Smooth muscle cell (in vitro differentiated cells): ENCODE measurements at regions not wholly inside any gene's neighbourhood (a gene's known extent, or its start where the extent isn't known, plus 50 kb on each side); places are given as distances from the start of the nearest gene placed in this dataset.

Experiments
- DNase-seq: peaks from one replicate; lab custom pipeline; 2025; ENCODE audit not compliant: unreplicated experiment; lab: John Stamatoyannopoulos, UW
- H2AFZ ChIP-seq: fragments of 200-600 bp; sonication (generic); 2 replicates; pipeline ENCODE4 v1.6.0; 2016; ENCODE audit warnings: antibody characterized with exemption, low read depth, mild to moderate bottlenecking
- H3F3A ChIP-seq: fragments of 200-600 bp; sonication (generic); 2 replicates; pipeline ENCODE4 v1.6.0; 2017; ENCODE audit warnings: antibody characterized with exemption, low read depth
- H3K27ac ChIP-seq: fragments of 200-600 bp; sonication (generic); 2 replicates; pipeline ENCODE4 v1.5.1; 2016; ENCODE audit warnings: low read depth, mild to moderate bottlenecking
- H3K27me3 ChIP-seq: fragments of 200-600 bp; sonication (generic); 2 replicates; pipeline ENCODE4 v1.6.1; 2016; ENCODE audit warnings: low read depth, mild to moderate bottlenecking
- H3K36me3 ChIP-seq: fragments of 200-600 bp; sonication (generic); 2 replicates; pipeline ENCODE4 v1.5.1; 2016; ENCODE audit warnings: low read depth
- H3K4me1 ChIP-seq: fragments of 200-600 bp; sonication (generic); 2 replicates; pipeline ENCODE4 v1.5.1; 2016; ENCODE audit warnings: low read depth
- H3K4me2 ChIP-seq: fragments of 200-600 bp; sonication (generic); 2 replicates; pipeline ENCODE4 v1.6.0; 2016; ENCODE audit warnings: mild to moderate bottlenecking
- H3K4me3 ChIP-seq: fragments of 200-600 bp; sonication (generic); 2 replicates; pipeline ENCODE4 v1.5.1; 2016; ENCODE audit warnings: mild to moderate bottlenecking
- H3K79me2 ChIP-seq: fragments of 200-600 bp; sonication (generic); 2 replicates; pipeline ENCODE4 v1.6.0; 2016; ENCODE audit warnings: low read depth, mild to moderate bottlenecking
- H3K9ac ChIP-seq: fragments of 200-600 bp; sonication (generic); 2 replicates; pipeline ENCODE4 v1.6.0; 2016; ENCODE audit warnings: low read depth
- H3K9me3 ChIP-seq: fragments of 200-600 bp; sonication (generic); replicated peaks from 2 replicates; pipeline ENCODE4 v1.5.1; 2016; ENCODE audit warnings: low read depth
- H4K20me1 ChIP-seq: fragments of 200-600 bp; sonication (generic); 2 replicates; pipeline ENCODE4 v1.6.0; 2016; ENCODE audit warnings: low read depth
- WGBS: methylation state at CpG from one replicate; pipeline ENCODE4 v1.1.7; 2016; ENCODE audit warnings: low lambda C conversion rate; 5-methylcytosine and 5-hydroxymethylcytosine counted together
- TF ChIP-seq, protein P1 (sequence below): fragments of 200-600 bp; sonication (generic); IDR thresholded peaks from 2 replicates; pipeline ENCODE4 v1.5.1; 2017; ENCODE audit warnings: borderline replicate concordance, mild to moderate bottlenecking, antibody characterized with exemption; ENCODE audit not compliant: insufficient read depth, poor library complexity, severe bottlenecking

DNA sequence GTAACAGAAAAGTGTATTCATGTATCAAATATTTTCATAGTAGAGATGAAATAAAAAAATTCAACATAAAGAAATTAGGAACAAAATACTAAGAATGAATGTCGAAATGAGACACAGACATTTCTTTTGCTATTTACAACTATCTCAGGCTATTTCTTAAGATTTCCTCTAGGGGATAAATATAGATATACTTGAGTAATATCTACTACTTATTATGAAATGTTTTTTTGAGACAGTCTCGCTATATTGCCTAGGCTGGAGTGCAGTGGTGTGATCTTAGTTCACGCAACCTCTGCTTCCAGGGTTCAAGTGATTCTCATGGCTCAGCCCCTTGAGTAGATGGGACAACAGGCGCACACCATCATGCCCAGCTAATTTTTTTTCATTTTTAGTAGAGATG, 326.1 kb downstream of the RNF144A start:
- Histone ChIP-seq H3K9me3 (no peaks in the 10 kb centered on the region), H3K4me1 (no peaks in the 10 kb centered on the region), H3K36me3 (no peaks in the 10 kb centered on the region), H3K79me2 (no peaks in the 10 kb centered on the region), H2AFZ (no peak overlapping the region), H3K9ac (no peak overlapping the region), H3K4me2 (no peak overlapping the region), H4K20me1 (no peaks in the 10 kb centered on the region), H3F3A (no peaks in the 10 kb centered on the region), H3K27me3 (no peaks in the 10 kb centered on the region), H3K4me3 (no peak overlapping the region), H3K27ac (no peak overlapping the region)
- DNase-seq, result no peak
- WGBS, result 82% methylated on average over 4 of the region's 4 CpGs
- TF ChIP-seq, protein P1, sequence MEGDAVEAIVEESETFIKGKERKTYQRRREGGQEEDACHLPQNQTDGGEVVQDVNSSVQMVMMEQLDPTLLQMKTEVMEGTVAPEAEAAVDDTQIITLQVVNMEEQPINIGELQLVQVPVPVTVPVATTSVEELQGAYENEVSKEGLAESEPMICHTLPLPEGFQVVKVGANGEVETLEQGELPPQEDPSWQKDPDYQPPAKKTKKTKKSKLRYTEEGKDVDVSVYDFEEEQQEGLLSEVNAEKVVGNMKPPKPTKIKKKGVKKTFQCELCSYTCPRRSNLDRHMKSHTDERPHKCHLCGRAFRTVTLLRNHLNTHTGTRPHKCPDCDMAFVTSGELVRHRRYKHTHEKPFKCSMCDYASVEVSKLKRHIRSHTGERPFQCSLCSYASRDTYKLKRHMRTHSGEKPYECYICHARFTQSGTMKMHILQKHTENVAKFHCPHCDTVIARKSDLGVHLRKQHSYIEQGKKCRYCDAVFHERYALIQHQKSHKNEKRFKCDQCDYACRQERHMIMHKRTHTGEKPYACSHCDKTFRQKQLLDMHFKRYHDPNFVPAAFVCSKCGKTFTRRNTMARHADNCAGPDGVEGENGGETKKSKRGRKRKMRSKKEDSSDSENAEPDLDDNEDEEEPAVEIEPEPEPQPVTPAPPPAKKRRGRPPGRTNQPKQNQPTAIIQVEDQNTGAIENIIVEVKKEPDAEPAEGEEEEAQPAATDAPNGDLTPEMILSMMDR, result no peak

DNA sequence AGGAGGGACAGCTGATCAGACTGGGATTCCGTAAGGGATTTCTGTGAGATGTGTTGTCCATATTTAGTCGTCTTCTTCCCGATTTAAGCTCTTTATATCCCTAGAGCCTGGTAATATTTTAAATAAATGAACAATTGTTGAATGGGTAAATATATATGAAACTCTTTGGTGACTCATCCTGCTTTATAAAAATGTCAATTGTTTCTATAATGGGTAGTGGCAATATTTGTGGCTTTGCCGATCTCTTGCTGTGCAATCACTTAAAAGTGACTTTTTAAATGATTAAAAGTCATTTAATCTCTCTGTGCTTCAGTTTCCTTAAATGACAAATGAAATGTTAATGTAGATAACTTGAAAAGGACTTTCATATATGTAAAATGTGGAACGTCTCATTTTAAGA, 339.2 kb downstream of the RNF144A start:
- Histone ChIP-seq H4K20me1 (no peaks in the 10 kb centered on the region), H3K9ac (no peak overlapping the region), H3K27me3 (no peaks in the 10 kb centered on the region), H3K4me1 (no peaks in the 10 kb centered on the region), H3F3A (no peaks in the 10 kb centered on the region), H3K4me2 (no peak overlapping the region), H2AFZ (no peak overlapping the region), H3K36me3 (no peaks in the 10 kb centered on the region), H3K27ac (no peak overlapping the region), H3K9me3 (no peaks in the 10 kb centered on the region), H3K79me2 (no peaks in the 10 kb centered on the region), H3K4me3 (no peak overlapping the region)
- TF ChIP-seq, protein P1, result no peak
- DNase-seq, result no peak
- WGBS, result 90% methylated on average over 5 of the region's 5 CpGs

DNA sequence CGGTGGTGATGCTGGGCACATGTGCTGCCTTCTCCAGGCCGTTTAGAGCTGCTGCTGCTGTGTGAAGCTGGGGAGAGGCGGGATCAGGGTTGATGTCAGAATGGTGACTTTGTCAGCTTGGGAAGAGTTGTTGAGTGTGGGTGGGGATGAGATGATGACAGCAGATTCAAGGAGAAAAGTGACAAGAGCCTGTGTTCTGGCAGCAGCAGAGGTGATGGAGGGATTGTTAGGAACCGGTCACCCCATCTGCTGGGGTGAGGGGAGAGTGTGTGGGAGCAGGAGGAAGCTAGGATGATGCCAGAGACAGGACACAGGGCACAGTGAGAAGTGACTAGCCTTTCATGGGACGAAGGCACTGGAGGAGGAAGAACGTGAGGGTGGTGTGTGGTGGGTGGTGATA, 345.5 kb downstream of the RNF144A start:
- Histone ChIP-seq H3K27ac (no peak overlapping the region), H3K4me1 (no peaks in the 10 kb centered on the region), H3K4me3 (no peak overlapping the region), H3K9me3 (no peaks in the 10 kb centered on the region), H3K4me2 (no peak overlapping the region), H3K27me3 (no peaks in the 10 kb centered on the region), H3K36me3 (no peaks in the 10 kb centered on the region), H3K9ac (no peak overlapping the region), H2AFZ (no peak overlapping the region), H4K20me1 (no peaks in the 10 kb centered on the region), H3K79me2 (no peaks in the 10 kb centered on the region), H3F3A (no peaks in the 10 kb centered on the region)
- TF ChIP-seq, protein P1, result no peak
- 72% methylated on average over 6 of the region's 6 CpGs for WGBS
- DNase-seq, result no peak

DNA sequence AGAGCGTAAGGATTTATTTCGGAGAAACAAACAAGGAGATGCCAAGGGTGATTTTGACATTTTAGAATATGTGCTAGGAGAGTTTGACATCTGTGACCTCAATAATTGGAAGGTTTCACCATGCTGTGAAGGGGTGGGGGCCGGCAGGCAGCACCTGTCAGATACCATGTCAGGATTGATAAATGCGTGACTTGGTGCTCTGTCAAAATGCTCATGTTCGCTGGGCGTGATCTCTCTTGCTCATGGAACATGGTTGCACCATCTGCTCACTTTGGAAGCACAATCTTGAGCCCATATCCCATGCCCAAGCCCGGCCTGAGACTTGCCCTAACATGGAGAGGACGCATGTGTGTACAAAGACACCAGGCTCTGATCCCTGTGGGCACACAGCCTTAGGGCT, 347.6 kb downstream of the RNF144A start:
- 98% methylated on average over 8 of the region's 8 CpGs for WGBS
- no peak overlapping the region for H3K4me2 ChIP-seq
- TF ChIP-seq, protein P1, result no peak
- H3K9ac ChIP-seq, result no peak overlapping the region
- DNase-seq, result no peak
- H2AFZ ChIP-seq, result no peak overlapping the region
- no peaks in the 10 kb centered on the region for H3K27me3 ChIP-seq
- no peaks in the 10 kb centered on the region for H3K4me1 ChIP-seq
- no peak overlapping the region for H3K27ac ChIP-seq
- no peaks in the 10 kb centered on the region for H4K20me1 ChIP-seq
- no peaks in the 10 kb centered on the region for H3K9me3 ChIP-seq
- no peaks in the 10 kb centered on the region for H3F3A ChIP-seq
- no peaks in the 10 kb centered on the region for H3K36me3 ChIP-seq
- no peaks in the 10 kb centered on the region for H3K79me2 ChIP-seq
- H3K4me3 ChIP-seq, result no peak overlapping the region
